ENCODE measurements at regions not wholly inside any gene's neighbourhood (a gene's known extent, or its start where the extent isn't known, plus 50 kb on each side); places are given as distances from the start of the nearest gene placed in this dataset.

DNA sequence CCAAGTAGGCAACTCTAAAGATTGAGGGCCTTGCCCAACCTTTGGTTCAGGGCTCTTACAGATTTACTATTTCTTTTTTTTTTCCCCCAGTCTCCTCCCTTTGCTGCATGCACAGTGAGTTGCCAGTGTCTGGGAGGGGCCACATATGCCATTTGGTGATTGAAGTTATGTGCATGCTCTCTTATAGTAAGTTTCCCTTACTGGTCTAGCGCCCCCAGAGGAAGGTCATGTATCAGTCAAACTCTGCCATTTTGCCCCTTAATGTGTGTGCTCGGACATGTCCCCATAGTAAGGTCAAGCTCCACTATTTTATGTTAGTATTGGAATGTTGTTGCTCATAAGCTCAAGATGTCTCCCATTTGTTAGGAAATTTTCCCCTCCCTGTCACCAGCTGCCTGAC lies 1138.0 kb upstream of the SLC10A2 start:
- no peak for DNase-seq

DNA sequence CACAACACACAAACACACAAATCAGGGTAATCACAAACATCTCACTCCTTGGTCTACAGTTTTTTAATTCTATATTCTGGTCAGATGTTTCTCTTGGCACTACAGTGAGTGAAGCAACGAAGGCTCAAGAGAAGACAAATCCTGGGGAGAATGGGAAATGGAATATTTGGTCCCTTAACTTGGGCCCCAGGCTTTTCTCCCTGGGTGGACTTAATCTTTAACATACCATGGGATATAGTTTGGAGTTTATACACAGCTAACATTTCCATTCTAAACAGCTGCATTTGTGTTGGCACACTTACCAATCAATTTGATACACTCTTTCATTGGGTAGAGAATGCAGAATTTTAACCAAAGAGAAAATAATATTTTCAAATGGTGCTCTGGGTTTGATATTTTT lies 1132.6 kb upstream of the SLC10A2 start:
- DNase-seq = no peak

DNA sequence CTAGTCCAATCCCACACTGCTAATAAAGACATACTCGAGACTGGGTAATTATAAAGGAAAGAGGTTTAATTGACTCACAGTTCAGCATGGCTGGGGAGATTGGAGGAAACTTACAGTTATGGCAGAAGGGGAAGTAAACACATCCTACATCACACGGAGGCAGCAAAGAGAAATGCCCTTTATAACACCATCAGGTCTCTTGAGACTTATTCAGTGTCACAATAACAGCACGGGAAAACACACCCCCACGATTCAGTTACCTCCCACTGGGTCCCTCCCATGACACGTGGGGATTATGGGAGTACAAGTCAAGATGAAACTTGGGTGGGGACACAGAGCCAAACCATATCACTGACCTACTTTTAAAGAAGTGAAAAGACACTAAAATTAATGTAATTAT lies 1130.4 kb upstream of the SLC10A2 start:
- no peak for DNase-seq

DNA sequence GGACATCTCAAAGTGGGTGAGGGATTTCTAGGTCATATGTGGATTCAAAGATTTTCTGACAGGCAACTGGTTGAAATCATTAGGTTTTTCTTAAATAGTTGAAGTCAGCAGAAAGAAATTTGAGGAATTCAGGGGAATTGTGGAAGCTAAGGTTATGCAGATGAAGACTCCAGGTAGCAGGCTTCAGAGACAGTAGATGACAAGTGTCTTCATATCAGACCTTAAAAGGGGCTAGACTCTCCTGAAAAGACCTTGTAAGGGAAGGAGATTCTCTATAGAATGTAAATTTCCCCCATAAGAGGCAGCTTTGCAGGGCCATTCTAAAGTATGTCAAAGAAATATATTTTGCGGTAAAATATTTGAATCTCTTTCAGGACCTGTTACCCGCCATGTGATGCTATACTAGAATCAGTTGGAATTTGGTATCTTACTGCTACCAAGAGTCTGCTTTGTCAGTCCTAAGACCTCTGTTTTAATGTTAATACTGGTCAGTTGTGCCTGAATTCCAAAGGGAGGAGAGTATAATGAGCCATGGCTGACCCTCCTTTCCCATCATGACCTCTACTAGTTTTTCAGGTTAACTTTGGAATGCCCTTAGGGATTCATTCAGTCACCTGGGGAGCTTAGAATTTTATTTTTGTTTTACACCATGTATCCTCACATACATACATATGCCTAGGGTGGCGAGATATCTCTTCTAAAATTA lies 1115.5 kb upstream of the SLC10A2 start:
- DNase-seq = no peak

DNA sequence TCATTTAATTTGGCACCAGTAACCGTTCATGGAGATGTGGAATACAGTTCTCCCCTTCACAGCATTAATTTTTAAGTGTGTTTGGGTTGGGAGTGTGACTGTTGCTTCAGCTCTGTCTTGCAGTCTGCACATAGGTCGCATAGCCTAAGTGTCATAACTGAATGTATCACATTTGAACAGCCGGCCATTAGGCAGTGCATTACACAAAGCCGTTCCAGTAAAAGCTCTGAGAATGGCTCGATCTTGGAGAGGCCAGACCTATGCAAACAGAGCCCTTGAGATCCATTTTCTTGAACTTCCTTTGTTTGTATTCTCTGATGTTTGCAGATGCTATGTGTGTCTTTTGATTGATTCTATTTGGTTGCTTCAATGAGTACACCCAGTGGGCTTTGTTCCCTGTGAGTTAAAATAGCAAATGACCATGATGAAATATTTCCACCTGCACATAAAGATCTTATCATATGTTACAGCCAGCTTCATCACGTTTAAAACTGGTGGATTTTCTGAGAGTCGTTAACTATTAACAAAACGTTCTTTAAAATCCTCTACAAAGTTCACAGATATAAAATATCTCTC lies 1104.9 kb upstream of the SLC10A2 start:
- no peak for DNase-seq

DNA sequence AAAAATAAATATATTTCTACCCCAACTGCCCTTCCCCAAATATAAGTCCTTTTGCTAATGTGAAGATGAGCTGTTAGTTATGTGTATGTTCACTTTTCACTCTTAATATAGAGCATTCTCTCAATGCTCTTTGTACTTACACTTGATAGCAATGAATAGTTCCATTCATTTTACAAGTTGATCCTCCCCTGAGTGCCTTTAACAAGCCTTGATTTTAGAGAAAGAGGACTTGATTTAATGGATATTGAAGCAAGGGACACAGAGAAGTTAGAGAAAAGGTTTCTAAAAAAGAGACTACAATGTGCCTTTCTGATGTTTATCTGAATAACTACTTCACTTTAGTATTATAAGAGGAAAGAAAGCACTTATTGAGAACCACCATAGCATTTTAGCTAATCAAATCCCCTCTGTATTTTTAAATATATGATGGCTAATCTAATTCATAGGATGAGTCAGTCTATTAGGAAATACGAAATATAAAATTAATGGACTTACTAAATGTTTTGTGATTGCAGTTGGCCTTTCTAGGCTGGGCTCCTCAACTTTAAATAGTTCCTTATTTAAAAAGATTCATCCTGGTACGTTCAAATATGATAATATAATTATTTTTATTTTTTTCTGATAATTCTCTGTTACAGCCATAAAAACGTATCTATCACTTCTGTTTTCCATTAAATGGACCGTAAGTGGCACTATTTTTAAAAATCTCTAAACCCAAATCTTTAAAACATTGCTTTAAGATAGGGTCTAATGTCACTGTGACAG lies 1097.8 kb upstream of the SLC10A2 start:
- DNase-seq = no peak

DNA sequence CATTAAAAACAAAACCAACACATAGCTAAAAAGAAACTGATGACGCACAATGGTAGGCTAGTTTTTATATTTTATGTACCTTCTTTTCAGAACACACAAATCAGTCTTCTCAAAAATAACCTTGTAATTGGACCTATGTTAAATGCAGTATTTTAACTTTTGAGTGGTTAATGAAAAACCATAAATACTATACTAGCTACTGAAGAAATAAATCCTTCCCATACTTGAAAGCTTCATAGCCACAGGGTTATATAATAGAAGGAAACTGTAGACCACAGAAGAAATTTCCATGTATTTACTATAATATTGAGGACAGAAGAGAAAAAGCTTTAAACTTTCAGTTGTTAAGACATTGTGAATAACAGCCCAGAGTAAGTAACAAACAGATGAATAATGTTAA lies 1094.3 kb upstream of the SLC10A2 start:
- no peak for DNase-seq

DNA sequence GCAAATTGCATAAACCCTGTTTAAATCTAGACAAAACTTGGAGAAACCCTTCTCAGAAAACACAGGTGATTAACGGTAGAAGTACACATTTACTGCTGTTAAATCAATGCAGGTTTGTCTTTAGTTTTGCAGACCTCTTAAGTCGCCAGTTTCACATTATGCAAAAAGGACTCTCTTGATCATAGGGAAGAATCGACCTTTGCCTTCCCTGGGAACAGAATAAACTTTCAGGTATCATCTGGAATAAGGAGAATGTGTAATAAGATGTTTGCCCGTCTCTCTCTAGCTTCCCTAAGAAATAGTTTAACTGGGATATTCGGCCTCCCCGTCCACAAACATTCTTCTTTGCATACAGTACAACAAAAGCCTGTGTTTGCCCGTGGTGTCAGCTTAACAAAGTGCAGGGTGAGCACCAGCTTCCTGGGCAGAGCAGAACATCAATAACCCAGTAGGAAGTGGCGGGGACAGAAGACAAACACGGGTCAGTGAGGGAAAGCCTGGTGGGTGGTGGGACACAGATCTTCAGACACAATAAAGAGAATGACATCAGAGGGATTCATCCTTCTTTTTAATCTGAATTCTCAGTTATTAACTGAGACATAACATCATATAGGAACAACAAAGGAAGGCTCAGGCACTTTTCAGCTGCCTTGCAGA lies 1077.7 kb upstream of the SLC10A2 start:
- DNase-seq = no peak

DNA sequence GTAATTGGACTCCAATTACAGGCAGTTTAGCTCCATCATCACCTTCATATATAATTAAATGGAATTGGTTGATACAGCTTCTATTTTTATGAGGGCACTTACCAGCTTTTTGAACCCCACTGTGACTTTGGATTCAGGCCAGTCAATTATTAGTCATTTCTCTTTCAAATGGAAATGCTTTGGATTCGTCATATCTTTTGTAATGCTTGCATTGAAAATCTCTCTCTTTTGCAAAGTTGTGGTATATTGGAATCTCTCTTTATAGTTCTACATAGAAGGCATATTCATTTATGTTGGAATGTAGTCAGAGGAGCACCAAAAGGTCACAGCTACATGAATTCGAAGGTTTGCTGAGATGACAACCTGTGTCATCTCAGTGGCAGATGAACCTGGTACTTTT lies 1074.3 kb upstream of the SLC10A2 start:
- DNase-seq = no peak

DNA sequence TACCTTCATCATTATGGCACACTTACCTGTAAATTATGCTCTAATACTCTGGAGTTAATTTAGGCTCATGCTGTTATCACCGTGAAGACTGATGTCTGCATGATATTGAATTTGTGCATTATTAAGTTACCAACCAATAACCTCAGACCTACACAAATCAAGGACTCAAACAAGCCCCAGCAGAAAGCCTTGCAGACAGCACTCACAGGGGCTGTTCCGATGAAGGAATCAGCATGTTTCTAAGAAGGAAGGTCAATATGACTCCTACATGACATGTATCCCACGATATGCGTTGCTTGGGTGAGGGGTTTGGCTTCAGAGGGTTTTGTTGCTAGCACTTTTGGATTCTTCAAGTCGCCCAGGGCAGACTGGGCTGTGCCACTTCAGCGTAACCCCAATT lies 1071.2 kb upstream of the SLC10A2 start:
- DNase-seq = no peak

DNA sequence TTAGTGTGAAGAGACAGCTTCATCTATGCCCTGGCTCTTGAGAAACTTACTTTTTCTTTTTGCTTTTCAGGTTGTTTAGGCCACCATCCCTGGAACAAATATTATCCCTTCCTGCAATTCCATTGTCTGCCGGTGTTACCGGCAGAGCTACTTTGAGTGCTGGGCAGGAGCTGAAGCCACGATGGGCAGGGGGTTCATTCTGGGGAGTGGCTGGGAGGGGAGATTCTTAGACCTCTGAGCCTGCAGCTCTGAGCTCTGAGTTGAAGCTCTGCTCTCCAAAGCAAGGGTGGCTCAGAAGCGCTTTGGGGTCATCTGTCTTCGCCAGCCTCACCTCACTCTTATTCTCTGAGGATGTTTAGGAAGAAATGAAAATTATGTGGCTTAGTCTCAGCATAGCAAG lies 1066.6 kb upstream of the SLC10A2 start:
- no peak for DNase-seq

DNA sequence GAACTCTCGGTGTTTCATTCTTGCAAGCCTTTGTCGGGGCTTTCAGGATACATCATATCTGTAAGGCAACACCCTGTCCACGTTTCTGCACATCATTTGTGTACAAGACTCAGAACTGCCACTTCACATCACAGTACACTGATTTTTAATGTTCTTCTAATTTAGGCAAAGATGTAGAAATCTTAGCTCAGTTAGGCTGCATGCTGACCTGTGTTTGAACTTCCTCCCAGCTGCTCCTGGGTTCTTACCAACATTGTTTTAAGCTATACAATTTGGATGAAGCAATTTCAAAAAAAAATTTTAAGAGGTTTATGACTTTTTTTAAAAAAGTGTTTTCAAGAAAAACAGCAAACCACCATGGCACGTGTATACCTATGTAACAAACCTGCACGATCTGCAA lies 1047.9 kb upstream of the SLC10A2 start:
- DNase-seq = no peak

DNA sequence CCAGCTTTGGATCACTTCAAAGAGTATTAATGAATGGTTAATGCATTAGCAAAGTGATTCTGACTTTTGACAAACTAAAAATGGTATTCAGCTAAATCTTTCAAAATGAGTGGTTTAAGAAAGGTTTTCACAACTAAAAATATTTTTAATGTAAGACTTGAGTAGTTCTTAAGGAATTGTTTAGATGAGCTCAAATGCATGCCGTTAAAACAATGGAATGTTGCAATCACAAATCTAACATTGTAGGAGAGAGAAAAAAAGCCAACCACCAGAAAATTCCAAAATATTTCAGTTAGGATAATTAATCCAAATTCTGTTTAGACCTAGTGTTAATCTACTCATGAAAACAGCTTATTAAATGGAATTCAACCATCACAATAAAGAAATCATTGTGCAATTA lies 1044.8 kb upstream of the SLC10A2 start:
- DNase-seq = no peak

DNA sequence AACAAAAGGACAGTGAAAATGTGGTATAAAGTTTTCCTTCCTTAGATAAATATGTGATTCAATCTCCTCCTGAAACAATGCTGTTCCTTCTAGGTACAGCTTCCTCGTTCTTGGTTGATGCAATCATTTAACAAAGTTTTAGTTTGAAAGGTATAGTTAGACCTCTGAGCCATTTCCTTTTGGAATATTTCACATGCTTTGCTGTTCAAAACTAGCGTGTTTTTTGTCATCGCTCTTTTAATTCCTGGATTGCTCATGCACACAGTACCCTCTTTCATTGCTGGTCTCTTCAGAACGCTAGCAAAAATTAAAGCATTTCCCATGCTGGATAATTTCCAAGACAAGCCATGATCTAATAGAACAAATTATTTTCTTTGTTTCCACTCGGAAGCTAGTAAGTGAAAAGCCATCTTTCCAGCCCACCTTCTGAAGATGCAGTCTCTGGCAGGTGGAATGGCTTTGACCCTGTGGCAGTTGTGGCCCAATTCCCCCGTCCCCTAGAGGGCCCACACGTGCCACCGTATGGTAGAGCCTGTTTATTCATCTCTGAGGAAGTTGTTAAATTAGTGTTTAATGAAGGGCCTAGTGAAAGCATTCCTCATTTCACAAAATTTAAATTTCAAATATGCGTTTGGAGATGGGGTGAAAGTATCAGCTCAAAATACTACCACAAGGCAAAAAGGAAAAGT lies 1040.6 kb upstream of the SLC10A2 start:
- no peak for DNase-seq

DNA sequence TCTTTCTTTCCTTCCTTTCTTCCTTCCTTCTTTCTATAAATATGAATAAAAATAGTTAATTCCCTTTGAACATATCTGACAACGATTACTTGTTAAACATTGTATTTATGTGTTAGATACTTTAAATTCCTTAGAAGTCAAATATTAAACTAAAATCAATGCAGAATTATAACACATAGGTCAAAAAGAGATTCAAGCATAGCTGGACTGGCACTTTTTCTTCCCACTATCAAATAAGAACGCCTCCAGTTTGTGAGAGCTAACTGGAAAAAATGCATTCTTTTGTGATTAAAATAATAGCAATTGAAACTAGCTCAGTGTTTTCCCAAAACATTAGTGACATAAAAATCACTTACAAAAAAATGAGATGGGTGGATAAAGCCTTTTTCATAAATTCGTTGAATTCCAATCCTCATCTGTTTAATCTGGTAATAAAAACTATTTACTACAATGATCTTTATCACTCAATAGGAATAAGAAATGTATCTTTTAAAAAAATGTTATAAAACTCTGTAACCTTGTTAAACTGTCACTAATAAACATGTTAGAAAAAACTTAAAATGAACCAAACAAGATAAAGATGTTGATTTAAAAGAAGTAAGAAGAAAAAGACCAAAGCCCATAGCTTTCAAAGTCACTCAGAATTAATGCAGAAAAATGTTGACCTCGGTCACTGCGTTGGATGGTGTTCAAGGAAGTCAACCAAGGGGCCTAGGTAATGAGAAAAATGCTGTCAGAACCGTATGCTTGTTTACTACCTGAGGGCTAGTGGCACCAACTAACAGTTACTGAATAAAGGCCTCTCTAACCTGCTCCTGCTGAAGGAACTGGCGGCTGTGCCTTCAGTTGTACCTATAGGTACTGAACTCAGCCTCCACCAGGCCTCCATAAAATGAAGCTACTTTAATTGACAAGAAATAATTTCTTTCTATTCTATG lies 1039.5 kb upstream of the SLC10A2 start:
- DNase-seq = no peak

DNA sequence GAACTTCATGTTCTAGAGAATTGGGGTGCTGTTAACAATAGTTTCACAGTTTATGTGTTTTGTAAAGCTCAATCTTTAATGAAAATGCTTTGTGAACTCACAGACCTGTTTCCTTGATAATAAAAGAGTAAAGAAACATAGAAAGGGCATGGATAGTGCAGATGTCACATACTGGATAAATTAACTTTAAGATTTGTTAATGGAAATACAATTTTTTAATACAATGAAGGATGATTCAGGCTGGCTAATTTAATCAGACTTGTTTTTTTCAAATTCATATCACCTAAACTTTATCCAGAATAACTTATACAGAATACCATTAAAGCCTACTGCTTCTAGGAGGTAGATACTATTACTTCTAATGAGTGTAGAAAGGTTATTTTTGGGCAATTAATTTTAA lies 1033.5 kb upstream of the SLC10A2 start:
- DNase-seq = no peak

DNA sequence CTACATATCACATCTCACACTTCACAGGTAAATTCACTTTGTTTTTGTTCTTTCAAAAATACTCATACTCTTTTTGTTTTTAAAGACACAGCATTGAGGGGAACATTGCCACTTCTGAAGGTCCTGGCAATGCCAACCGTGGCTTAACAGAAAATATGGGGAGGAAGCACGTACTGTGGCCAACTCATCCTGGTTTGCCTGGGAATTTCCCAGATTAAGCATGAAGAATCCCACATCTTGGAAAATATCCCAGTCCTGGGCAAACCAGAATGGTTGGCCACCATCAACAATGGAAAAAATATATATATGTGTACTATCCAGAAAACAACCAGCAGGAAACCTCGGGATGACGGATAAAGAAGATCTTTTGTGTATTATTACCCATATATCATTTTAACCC lies 1032.2 kb upstream of the SLC10A2 start:
- DNase-seq = no peak

DNA sequence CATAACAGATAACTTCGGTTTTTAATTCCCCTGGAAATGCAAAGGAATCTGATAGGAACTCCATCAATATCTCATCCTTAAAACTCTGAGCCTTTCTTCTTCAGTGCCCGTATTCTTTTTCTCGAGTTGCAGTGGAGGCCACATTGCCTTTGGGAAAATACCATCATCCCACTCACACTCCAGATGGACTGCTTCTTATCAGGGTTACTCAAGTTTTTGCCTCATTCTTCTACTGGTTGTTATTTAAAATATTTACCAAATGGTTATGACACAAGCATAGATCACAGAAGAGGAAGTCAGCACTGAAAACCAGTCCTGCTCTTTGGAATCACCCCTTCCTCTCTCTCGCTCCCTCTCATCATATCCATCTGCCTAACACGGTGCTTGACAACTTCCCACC lies 1020.5 kb upstream of the SLC10A2 start:
- no peak for DNase-seq

DNA sequence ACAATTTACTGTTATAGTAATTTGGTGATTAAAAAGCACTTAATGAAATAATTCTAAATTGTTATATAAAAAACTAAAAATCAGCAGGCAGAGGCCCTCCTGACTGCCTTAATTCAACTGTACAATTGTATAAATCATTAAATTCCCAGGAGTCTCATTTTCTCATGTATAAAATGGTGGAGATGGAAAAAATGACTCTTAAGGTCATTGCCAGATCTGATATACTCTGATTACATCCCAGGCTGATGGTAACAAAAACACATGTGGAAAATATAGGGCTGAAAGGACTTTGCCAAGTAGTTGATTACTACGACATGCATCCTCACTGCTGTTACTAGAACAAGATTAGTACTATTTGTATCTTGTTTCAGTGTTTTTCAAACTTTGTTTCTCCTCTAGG lies 1020.0 kb upstream of the SLC10A2 start:
- DNase-seq = no peak

DNA sequence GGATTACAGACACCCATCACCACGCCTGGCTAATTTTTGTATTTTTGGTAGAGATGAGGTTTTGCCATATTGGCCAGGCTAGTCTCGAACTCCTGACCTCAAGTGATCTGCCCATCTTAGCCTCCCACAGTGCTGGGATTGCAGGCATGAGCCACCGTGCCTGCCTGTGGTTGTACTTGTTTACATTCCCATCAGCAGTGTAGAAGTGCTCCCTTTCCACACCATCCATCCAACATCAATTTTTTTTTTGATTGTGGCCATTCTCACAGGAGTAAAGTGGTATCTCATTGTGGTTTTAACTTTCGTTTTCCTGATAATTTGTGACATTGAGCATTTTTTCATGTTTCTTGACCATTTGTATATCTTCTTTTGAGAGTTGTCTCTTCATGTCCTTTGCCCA lies 1019.4 kb upstream of the SLC10A2 start:
- no peak for DNase-seq

DNA sequence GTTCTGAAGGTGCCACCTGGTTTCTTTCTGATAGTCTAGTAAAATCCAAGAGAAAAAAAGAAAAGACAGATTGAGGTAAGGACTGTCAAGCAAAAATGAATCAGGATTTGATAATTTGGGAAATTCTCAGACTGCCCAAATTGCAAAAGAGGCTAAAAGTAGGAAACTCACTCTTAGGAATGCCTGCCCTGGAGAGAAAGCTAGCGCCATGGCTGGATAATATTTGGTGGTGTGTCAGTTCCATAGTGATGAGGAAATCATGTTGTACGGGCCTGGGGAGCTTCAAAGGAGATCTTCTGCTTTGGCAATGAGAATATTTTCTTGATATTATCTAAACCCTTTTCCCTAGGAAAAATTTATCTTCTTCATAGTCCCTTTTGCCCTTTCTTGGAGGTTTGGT lies 1008.1 kb upstream of the SLC10A2 start:
- no peak for DNase-seq

DNA sequence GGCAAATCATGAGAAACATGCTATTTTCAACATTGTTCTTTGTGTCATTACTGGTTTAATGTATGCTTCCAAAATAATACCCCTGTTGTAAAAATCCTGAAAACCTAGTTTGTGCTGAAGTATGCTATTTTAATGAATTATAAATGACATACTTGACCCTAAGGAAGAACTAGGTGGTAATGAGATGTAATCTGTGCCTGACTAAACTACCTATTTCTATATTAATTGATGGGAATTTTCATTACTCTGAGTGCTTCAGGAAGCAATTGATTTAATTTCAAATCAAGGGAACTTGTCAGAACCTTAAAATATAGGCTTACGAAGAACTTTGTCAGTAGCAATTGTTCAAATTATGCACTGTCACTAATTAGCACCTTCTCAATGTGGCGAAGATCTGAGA lies 1005.6 kb upstream of the SLC10A2 start:
- DNase-seq = no peak
